ENCODE measurements at regions not wholly inside any gene's neighbourhood (a gene's known extent, or its start where the extent isn't known, plus 50 kb on each side); places are given as distances from the start of the nearest gene placed in this dataset.

DNA sequence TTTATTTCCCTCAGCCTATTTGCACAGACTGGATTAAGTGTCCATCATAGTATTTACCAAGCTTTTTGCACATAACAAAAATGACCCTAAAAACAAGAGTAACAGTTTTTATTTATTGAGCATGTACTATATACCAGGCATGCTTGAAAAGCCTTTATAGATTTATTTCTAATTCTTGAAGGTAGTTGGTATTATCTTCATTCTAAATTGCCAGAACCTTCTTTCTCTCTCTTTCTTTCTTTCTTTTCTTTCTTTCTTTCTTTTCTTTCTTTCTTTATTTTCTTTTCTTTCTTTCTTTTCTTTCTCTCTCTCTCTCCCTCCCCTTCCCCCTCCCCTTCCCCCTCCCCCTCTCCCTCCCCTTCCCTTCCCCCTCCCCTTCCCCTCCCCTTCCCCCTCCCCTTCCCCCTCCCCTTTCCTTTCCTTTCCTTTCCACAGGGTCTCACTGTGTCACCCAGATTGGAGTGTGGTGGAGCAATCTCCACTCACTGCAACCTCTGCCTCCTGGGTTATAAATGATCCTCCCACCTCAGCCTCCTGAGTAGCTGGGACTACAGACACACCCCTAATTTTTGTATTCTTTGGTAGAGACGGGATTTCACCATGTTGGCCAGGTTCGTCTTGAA, 310.9 kb upstream of the RBFOX1 start:
- no peak for TF ChIP-seq EZH2phosphoT487 (IDR thresholded peaks at IDR 0.05; ENCODE audit: low read depth)
- TF ChIP-seq CTCF (IDR thresholded peaks at IDR 0.05; ENCODE audit: low read depth, low read length) = no peak
- H3K4me3 ChIP-seq (ENCODE audit: low read length) = no peak overlapping the region
- H3K4me1 ChIP-seq (ENCODE audit: low read length) = no peaks in the 10 kb centered on the region
- no peaks in the 10 kb centered on the region for H3K79me2 ChIP-seq (ENCODE audit: low read length)
- no peak overlapping the region for H3K4me2 ChIP-seq (ENCODE audit: low read length)
- H3K36me3 ChIP-seq (replicated peaks; ENCODE audit: low read depth, low read length) = no peaks in the 10 kb centered on the region
- no peaks in the 10 kb centered on the region for H3K27me3 ChIP-seq (ENCODE audit: low read depth, low read length)
- H3K9me3 ChIP-seq (ENCODE audit: insufficient read depth, low read length) = no peaks in the 10 kb centered on the region
- H4K20me1 ChIP-seq (ENCODE audit: insufficient read depth, low read length) = no peaks in the 10 kb centered on the region
- no peak overlapping the region for H2AFZ ChIP-seq (ENCODE audit: low read depth, low read length)
- H3K27ac ChIP-seq (ENCODE audit: low read length) = no peak overlapping the region
- no peak overlapping the region for H3K9ac ChIP-seq (ENCODE audit: low read length)

GRCh38 chr16:7017006-7017662, 315.5 kb upstream of the RBFOX1 start:
- H3K9me3 ChIP-seq (ENCODE audit: insufficient read depth, low read length) = no peaks in the 10 kb centered on the region
- TF ChIP-seq CTCF (IDR thresholded peaks at IDR 0.05; ENCODE audit: low read depth, low read length) (no peak), EZH2phosphoT487 (IDR thresholded peaks at IDR 0.05; ENCODE audit: low read depth) (no peak)
- H3K27ac ChIP-seq (ENCODE audit: low read length) = no peak overlapping the region
- no peaks in the 10 kb centered on the region for H3K27me3 ChIP-seq (ENCODE audit: low read depth, low read length)
- no peaks in the 10 kb centered on the region; the same call in 1 of the 2 replicates for H4K20me1 ChIP-seq (ENCODE audit: insufficient read depth, low read length)
- no peak overlapping the region for H3K9ac ChIP-seq (ENCODE audit: low read length)
- no peak overlapping the region for H3K4me3 ChIP-seq (ENCODE audit: low read length)
- no peak overlapping the region for H2AFZ ChIP-seq (ENCODE audit: low read depth, low read length)
- no peaks in the 10 kb centered on the region for H3K79me2 ChIP-seq (ENCODE audit: low read length)
- no peaks in the 10 kb centered on the region for H3K36me3 ChIP-seq (replicated peaks; ENCODE audit: low read depth, low read length)
- no peak overlapping the region for H3K4me2 ChIP-seq (ENCODE audit: low read length)
- no peaks in the 10 kb centered on the region for H3K4me1 ChIP-seq (ENCODE audit: low read length)

DNA sequence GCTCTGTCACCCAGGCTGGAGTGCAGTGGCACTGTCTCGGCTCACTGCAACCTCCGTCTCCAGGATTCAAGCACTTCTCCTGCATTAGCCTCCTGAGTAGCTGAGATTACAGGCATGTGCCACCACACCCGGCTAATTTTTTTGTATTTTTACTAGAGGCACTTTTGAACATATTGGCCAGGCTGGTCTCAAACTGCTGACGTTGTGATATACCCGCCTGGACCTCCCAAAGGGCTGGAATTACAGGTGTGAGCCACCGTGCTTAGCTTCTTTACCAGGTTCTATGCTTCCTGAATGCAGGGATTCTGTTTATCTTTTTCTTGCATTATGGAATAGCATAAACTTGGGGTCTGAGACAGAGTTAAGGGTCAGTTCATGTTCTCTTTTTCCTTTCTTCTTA, 317.9 kb upstream of the RBFOX1 start:
- Histone ChIP-seq H3K36me3 (replicated peaks; ENCODE audit: low read depth, low read length) (no peaks in the 10 kb centered on the region), H2AFZ (ENCODE audit: low read depth, low read length) (no peak overlapping the region), H3K9me3 (ENCODE audit: insufficient read depth, low read length) (no peaks in the 10 kb centered on the region), H3K4me1 (ENCODE audit: low read length) (no peaks in the 10 kb centered on the region), H4K20me1 (ENCODE audit: insufficient read depth, low read length) (no peaks in the 10 kb centered on the region; the same call in 1 of the 2 replicates), H3K79me2 (ENCODE audit: low read length) (no peaks in the 10 kb centered on the region), H3K4me3 (ENCODE audit: low read length) (no peak overlapping the region), H3K4me2 (ENCODE audit: low read length) (no peak overlapping the region), H3K9ac (ENCODE audit: low read length) (no peak overlapping the region), H3K27me3 (ENCODE audit: low read depth, low read length) (no peaks in the 10 kb centered on the region), H3K27ac (ENCODE audit: low read length) (no peak overlapping the region)
- TF ChIP-seq EZH2phosphoT487 (IDR thresholded peaks at IDR 0.05; ENCODE audit: low read depth) = no peak
- TF ChIP-seq CTCF (IDR thresholded peaks at IDR 0.05; ENCODE audit: low read depth, low read length) = no peak

- Histone ChIP-seq H3K27ac (ENCODE audit: low read length) (no peak overlapping the region), H4K20me1 (ENCODE audit: insufficient read depth, low read length) (no peaks in the 10 kb centered on the region; the same call in 1 of the 2 replicates), H3K9me3 (ENCODE audit: insufficient read depth, low read length) (no peaks in the 10 kb centered on the region), H3K36me3 (replicated peaks; ENCODE audit: low read depth, low read length) (no peaks in the 10 kb centered on the region), H3K4me2 (ENCODE audit: low read length) (no peak overlapping the region), H3K9ac (ENCODE audit: low read length) (no peak overlapping the region), H3K27me3 (ENCODE audit: low read depth, low read length) (no peaks in the 10 kb centered on the region), H3K79me2 (ENCODE audit: low read length) (no peaks in the 10 kb centered on the region), H3K4me3 (ENCODE audit: low read length) (no peak overlapping the region), H2AFZ (ENCODE audit: low read depth, low read length) (no peak overlapping the region), H3K4me1 (ENCODE audit: low read length) (no peaks in the 10 kb centered on the region)
- TF ChIP-seq EZH2phosphoT487 (IDR thresholded peaks at IDR 0.05; ENCODE audit: low read depth) (no peak), CTCF (IDR thresholded peaks at IDR 0.05; ENCODE audit: low read depth, low read length) (no peak)
Observed at GRCh38 chr16:7013990-7014389, 318.7 kb upstream of the RBFOX1 start.
